Kidney glomerular epithelial cell (primary cell): ENCODE measurements at regions not wholly inside any gene's neighbourhood (a gene's known extent, or its start where the extent isn't known, plus 50 kb on each side); places are given as distances from the start of the nearest gene placed in this dataset.
A peak's percentile ranks its signal among the peaks of the same experiment; 100 is the strongest.

ENCODE experiments used
- DNase-seq: peaks from one replicate; lab custom pipeline; 2025; lab: John Stamatoyannopoulos, UW

DNA sequence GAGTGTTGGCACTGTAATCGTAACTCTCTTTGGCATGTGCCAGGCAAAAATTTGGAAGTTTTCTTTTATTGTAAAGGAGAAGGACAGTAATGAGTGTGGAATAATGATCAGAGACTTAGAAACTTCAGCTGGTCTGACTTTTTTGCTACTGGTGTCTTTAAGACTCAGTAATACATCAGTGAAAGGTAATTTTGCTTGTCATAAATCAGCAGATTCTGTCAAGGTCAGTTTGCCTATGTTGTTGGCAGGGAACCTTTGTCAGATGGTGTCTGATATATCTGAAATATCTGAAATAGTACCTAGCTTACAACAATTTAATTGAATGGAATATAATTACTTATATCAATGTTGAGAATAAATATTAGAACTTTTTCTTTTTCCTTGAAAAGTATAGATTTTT lies 516.9 kb downstream of the LRFN5 start:
- no peak for DNase-seq

DNA sequence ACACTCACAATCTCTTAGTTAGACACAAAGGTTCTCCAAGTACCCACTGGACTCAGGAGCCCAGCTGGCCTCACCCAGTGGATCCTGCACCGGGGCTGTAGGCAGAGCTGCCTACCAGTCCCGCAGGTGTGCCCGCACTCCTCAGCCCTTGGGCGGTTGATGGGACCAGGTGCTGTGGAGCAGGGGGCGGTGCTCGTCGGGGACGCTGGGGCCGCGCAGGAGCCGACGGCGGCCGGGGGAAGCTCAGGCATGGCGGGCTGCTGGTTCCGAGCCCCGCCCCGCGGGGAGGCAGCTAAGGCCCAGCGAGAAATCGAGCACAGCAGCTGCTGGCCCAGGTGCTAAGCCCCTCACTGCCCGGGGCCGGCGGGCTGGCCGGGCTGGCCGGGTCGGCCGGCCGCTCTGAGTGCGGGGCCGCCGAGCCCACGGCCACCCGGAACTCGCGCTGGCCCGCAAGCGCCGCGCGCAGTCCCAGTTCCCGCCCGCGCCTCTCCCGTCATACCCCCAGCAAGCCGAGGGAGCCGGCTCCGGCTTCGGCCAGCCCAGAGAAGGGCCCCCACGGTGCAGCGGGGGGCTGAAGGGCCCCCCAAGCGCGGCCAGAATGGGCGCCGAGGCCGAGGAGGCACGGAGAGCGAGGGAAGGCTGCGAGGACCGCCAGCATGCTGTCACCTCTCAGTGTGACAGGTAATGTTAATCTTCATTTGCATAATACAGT lies 506.8 kb downstream of the LRFN5 start:
- DNase-seq, result no peak

DNA sequence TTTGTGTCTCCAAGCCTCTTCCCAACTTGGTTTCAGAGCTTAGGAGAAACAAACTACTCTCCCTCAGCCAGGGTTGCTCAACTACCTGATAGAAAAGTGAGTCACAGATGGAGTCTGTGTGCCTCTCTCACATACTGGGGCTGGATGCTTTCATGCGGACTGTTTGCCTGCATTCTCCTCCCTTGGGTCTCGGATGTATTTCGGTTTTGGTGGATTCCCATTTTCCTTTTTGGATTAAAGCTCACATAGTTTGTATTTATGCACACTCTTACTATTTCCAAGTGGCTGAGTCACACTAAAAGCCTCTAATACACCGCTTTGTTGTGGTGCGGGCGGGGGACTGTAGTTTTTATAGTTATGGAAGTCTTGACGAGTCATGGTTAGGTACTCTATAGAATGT lies 505.4 kb downstream of the LRFN5 start:
- DNase-seq, result no peak

DNA sequence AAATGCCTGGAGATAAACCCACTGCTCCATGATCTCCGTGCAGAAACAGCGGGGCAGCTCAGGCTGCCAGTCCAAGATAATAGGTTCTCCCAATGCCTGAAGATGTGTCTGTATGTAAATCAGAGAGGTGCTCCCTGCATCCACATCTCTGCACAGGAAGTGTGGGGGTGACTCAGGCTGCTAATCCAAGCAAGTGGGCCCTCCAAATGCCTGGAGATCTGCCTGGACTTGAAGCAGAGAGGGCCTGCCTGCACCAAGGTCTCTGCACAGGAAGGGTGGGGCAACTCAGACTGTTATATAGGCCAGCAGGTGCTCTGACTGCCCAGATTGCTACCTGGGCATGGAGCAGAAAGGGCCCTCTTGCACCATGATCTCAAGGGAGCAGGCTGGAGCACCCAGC lies 504.7 kb downstream of the LRFN5 start:
- no peak for DNase-seq

DNA sequence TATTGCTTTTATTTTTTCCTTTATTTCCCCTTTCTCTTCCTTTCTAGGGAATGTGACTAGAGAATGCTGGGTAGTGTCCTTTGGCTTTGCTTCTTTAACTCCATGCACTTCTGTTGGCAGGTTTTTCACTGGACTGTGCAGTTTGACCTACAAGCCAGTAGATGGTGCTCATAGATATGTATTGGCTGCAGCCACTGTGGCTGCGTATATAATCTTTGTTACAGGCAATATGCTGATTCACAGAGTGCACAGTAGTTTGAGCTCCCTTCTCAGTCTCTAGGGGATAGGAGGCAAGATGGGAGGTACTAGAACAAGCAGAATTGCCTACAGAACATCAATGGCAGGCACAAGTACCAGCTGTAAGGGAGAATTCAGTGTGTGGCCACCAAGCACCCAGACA lies 503.5 kb downstream of the LRFN5 start:
- peak; percentile 29 for DNase-seq

DNA sequence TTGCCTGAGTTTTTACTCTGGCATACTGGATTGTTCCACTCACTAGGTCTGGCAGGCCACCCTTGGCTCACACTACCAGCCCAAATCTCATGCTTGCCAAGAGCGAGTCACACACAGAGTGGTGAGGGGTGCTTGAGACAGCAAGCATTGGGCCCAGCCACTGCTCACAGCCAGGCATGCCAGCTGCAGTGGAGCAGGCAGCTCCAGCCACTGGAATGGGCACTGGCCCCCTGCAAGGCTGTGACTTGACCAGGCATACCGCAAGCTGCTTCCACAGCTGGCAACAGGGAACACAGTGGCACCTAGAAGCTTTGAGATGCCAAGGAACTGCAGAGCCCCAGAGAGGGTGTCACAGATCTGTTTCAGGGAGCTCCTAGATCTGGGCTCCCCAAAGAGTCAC lies 488.5 kb downstream of the LRFN5 start:
- DNase-seq, result no peak

DNA sequence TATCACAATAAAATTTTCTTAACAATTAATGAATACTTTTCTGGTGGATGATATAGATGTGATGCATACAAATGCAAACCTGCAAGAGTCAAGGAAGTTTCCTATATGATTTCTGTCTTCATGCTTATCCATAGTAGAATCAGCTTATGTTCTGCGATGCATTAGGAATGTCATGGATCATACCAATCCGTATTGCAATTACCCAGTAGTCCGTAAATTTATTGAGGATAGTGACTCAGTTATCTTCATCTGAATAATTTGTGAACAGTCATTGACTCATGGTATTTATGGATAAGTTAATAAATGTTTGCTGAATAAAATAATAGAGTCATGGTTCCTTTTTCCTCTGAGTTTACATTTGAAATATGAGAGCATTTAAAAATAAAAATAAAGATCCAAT lies 483.4 kb downstream of the LRFN5 start:
- DNase-seq, result no peak

DNA sequence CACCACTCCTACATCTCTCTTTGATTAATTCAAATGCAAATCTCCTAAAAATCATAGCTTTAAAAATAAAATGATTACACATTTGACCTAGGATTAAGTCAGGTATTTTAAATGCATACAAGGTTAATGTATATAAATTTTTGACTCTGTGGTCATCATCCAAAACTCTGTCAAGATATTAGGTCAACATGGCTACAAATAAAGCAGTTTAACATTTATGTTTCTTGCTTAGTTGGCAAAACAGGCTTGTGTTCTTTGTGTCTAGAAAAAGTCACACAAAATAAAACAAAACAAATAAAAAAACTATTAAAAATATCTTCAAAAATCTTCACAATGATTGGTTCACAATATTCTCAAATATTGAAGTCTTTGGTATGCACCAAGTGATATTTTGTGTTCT lies 473.2 kb downstream of the LRFN5 start:
- no peak for DNase-seq

DNA sequence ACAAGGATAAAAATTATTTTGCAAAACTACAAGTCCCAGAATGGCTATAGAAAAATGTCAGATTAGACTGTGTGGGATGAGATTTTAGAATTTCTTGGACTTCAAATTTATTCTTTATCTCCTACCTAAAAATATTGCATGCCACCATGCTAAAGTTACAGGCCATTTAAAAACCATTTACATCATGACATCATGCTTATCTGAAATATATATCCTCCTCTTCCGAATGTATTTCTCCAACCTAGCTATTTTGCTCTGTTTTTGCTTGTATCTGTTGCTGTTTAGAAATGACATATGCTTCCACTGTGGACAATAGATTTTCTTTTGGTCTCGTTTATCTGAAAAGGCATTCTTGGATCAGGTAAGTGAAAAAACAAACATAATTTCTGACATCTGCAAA lies 471.7 kb downstream of the LRFN5 start:
- no peak for DNase-seq

DNA sequence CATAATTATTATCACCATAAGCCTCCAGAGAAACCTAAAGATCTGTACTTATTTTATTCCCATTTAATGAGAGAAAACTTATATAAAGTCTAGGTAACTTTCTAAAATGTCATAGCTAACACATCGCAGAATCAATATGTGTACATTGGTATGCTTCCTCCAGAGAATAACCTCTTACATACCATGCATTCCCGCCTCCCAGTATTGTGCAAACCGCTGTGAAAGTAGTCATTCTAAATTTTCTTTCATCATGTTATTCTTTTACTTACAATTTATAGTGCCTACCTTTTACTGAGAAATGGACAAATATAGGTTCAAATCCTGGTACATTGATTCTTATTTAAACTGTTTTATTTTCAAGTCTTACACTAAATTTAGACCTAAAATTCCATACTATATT lies 463.4 kb downstream of the LRFN5 start:
- DNase-seq, result no peak

DNA sequence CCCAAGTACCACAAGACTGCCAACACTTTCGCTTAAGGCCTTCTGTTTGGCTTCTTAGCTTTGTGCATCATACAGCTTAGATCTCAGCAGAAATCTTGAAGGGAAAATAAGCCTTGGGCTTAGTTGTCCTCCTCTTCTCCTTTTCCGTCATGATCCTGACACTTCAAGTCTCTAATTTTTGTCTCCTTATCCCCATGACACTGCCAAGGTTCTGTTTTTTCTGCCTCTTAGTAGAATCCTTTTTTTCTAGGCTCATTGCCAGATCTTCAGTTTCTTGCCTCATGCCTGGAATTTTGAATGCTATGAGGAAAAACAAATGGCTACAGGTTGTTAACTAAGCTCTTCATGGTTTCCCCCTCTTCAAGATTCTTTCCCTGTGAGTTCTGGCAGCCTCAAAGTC lies 450.4 kb downstream of the LRFN5 start:
- peak; percentile 6 for DNase-seq

DNA sequence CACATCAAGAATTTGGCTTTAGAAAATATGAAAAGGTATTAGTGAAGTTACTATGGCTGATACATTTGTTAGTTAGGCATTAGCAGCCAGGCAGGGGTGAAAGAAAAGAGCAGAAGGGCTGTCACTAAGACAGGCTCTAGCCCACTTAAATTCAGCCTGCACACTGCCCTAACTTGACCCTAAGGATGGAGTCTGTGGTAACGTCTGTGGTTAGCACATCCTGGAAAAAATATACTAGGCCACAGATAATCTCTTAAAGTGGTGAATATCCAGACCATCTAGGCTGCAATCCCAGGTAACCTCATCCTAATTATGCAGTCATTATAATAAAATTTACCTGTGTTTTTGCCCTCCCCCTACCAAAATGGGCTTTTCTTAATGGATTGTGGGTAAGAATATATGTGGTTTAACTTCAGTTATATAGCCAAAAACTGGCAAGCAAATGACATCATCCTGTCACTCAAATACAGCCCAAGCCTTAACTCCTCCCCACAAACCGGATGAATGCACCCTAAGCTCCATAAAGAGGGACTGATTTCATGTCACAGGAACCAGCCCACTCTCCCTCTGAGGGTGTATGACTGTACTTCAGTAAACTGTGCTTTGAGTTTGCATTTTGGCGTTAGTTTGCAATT lies 440.9 kb downstream of the LRFN5 start:
- no peak for DNase-seq

DNA sequence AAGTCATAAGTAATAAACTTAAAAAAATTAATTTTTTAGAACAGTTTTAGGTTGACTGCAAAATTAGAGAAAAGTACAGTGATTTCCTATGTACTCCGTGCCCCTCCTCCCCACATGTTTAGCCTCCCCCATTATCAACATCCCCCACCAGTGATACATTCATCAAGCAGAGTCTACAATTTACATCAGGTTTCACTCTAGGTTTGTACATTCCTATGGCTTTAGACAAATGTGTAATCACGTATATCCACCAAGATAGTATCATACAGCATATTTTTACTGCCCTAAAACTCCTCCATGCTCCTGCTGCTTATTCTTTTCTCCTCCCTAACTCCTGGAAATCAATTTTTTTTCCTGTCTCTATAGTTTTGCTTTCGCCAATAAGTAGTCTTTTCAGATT lies 438.7 kb downstream of the LRFN5 start:
- no peak for DNase-seq

DNA sequence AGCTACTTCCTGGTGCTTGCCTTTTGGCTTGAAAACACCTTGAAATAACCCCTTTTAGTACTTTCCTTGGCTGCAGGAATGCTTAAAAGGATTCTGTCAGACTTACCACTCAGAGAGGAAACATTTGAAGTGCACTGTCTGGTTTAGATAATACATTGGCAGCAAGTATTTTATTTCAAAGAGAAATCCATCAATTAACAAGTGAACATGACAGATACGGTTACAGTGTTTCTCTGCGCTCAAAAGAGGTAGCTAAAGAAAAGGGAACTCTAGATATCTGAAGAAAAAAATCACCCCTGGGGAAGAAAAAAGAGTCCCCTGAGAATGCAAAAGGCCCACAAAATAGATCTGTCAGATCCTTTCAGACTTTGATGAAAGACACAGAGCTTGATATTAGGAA lies 421.9 kb downstream of the LRFN5 start:
- DNase-seq, result no peak

DNA sequence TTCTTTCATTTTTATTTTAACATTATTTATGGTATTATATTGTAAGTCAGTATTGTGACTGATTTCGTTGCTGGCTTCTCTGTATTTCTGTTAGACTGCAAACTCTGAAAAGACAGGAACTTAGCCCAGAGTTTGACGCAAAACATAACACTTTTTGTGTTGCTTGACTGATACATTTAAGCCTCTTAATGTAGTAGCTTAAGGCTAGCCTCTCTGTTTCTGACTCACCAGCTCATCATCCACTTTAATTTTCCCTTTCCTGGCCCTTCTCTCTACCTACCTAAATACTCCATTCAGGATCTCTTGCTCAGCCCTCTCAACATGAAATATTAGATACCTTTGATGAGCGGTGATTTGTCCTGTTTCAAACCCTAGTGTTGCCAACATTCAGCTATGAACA lies 420.6 kb downstream of the LRFN5 start:
- no peak for DNase-seq

DNA sequence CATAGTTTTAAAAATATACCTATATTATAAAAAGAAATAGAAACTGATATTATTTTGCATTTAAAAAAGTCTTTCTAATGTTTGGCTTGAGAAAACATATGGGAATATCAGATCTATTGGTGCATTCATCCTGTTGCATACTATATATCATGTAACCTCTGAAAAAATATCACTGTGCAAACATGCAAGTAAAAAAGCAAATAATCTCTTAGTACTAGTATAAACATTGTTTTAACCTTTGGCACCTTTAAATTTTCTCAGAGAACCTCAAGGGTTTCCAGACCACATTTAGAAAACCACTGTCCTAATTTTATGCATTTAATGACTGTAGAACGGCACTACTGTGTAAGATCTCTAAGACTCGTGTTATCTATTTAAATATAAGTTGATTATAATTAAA lies 416.8 kb downstream of the LRFN5 start:
- no peak for DNase-seq

DNA sequence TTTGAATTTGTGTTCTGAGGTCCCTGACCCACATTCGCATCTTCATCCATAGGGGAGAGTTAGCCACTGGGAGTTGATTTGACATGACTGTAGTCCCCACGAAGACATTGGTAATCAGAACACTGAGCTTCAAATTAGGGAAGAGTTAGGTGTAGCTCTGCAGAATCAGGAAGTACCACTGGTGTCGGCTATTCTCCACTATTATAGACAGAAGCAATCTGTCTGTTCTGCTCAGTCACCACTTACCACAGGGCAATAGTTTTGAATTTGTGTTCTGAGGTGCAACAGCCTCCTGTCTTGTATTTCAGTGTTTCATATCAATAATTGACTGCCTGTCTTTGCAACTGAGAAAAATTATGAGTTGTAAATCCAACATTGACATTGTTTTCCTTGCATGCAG lies 407.6 kb downstream of the LRFN5 start:
- DNase-seq, result no peak

DNA sequence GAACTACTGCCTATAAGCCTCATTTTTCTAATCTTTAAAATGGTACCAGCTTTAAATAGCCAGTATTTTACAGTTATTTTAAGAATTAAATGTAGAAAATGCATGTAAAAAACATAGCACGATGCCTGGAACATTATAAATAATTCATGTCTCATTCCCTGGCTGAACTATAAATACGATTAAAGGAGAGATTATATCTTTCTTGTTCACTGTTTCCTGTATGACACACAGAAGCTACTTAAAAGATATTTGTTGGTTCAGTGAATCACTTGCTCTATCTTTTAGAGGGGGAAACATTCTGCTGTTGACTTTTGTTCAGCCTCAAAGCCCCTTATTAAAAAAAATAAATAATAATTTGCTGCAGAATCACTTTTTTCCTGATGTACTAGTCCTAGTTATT lies 406.9 kb downstream of the LRFN5 start:
- no peak for DNase-seq

DNA sequence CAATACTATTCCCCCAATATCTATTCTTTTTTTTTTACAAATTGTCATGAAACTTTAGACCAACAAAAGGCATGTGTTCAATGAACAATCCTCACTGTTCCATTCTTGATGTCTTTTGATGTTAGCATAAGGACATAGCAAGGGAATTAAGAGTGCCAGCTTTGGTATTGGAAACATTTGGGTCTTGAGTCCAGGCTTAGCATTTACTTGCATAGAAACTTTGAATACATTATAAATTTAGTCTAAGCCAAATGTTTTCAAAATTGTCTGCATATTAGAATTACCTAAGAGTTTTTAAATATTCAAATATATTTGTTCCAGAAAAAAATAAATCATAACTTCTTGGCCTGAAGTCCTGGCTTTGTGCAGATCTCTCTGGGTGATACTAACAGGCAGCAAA lies 406.5 kb downstream of the LRFN5 start:
- no peak for DNase-seq

DNA sequence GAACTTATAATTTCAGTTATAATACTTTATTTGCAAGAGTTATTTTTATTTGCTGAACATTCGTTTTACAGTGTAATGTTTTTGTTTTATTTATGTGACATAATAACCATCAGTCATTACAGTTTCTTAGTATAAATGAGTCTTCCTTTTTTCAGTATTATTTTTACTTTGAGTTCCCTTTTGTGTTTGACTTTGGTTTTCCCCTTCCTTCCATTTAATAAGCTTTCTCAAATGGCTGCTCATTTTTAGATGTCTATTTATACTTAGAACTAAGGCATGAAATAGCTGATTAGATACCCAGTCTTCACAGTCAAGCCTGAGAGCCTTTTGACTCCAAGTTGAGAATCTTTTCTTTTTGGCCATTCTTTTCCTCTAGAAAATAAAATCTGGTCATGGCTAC lies 404.5 kb downstream of the LRFN5 start:
- no peak for DNase-seq

DNA sequence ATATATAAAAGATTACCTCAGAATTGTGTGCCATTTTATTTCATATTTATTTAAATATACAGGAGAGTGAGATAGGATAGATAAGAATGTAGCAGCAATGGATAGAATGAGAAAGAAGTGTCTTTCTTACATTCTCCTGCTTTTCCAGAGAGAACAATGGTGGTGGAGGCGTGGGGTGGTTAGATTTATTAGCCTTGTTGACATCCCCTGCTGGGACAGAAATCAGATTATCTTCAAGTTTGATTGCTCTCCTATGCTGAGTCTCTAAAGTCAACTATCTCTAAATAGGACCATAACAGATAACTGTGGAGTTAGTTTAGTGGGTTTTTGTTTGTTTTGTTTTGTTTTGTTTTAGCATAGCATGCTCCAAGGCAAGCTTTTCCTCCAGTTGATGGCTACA lies 397.6 kb downstream of the LRFN5 start:
- no peak for DNase-seq

DNA sequence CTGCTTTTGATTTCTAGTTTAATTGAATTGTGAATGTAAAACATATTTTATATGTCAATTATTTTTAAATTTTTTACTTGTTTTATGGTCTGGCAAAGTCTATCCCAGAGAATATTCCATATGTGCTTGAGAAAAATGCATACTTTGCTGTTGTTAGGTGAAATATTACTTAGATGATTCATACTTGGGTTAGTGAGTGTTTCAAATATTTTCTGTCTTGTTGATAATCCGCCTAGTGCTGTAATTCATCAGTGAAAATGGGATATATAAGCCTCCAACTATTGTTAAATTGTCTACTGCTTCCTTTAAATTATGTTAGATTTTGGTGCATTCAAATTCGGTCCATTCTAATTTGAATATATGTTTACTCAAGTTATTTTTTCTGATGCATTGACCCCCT lies 395.5 kb downstream of the LRFN5 start:
- peak; percentile 8 for DNase-seq

DNA sequence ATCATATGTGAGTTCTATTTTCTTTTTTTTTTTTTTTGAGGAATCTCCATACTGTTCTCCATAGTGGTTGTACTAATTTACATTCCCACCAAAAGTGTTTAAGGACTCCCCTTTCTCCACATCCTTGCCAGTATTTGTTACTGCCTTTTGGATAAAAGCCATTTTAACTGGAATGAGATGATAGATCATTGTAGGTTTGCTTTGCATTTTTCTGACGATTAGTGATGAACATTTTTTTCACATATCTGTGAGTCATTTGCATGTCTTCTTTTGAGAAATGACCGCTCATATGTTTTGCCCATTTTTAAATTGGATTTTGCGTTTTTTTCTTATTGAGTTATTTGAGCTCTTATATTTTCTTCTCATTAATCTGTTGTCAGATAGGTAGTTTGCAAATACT lies 394.8 kb downstream of the LRFN5 start:
- DNase-seq, result no peak

DNA sequence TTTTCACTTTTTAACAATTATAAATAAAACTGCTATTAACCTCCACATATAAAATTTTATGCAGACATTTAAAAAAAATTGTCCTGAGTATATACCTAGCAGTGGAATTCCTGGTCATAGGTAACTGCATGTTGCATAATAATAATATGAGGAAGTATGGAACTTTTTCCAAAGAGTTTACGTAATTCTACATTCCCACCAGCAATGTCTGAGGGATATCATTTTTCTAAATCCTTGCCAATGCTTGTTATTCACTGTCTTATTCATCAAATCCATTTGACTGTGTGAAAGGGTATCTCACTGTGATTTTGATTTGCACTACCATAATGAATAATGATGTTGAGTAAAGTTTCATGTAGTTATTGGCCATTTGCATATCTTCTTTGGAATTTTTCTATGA lies 393.8 kb downstream of the LRFN5 start:
- DNase-seq, result no peak
